ENCODE measurements at regions not wholly inside any gene's neighbourhood (a gene's known extent, or its start where the extent isn't known, plus 50 kb on each side); places are given as distances from the start of the nearest gene placed in this dataset.

DNA sequence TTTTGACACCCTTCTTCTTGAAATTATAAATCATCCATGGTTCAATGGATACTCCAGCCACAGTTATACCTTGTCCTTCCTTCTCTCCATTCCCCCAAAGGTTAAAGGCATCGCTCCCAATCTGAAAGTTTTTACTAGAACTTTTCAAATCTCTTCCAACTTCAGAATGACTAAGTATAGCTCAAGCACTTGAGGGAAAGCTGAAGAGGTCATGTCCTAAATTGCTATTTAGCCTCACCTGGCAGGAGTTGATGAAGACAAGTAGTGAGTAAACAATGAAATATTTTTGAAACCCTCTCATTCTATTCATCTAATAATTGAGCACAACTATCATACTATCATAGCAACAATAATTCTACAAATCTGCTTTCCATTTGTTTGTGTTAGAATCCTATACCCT is 167.8 kb downstream of the HNMT start:
- H3K36me3 Mint-ChIP-seq (ENCODE audit: low read depth) = no peaks in the 10 kb centered on the region

DNA sequence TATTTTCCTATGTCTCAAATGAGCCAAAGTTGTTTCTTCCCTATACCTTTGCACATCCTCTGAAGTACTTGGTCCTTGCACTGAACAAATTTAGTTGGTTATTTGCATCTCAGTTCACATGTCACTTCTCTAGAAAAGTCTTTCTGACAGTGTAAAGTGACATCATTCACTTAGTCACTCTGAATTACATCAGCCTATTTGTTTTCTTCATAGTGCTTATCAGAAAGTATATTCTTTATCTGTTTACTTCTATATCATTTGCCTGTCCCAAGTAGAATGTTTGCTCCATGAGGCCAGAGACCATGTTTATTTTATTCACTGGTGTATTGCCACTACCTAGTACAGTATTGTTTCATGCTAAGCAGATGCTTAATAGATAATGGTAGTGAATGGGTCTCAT is 173.7 kb downstream of the HNMT start:
- no peaks in the 10 kb centered on the region for H3K36me3 Mint-ChIP-seq (ENCODE audit: low read depth)
- H3K9me3 Mint-ChIP-seq = peaks cover 3% of the 10 kb centered on the region
- H3K4me3 Mint-ChIP-seq = no peak overlapping the region
- no peak for DNase-seq
- no peaks in the 10 kb centered on the region for H3K27me3 Mint-ChIP-seq (ENCODE audit: low read depth, poor library complexity)
- H3K27ac Mint-ChIP-seq = no peak overlapping the region
- TF ChIP-seq, protein P1, sequence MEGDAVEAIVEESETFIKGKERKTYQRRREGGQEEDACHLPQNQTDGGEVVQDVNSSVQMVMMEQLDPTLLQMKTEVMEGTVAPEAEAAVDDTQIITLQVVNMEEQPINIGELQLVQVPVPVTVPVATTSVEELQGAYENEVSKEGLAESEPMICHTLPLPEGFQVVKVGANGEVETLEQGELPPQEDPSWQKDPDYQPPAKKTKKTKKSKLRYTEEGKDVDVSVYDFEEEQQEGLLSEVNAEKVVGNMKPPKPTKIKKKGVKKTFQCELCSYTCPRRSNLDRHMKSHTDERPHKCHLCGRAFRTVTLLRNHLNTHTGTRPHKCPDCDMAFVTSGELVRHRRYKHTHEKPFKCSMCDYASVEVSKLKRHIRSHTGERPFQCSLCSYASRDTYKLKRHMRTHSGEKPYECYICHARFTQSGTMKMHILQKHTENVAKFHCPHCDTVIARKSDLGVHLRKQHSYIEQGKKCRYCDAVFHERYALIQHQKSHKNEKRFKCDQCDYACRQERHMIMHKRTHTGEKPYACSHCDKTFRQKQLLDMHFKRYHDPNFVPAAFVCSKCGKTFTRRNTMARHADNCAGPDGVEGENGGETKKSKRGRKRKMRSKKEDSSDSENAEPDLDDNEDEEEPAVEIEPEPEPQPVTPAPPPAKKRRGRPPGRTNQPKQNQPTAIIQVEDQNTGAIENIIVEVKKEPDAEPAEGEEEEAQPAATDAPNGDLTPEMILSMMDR (IDR thresholded peaks at IDR 0.05) = no peak
- H3K4me1 Mint-ChIP-seq = no peaks in the 10 kb centered on the region

More for the DNA sequence above, 167.8 kb downstream of the HNMT start:
- H3K4me1 Mint-ChIP-seq = no peaks in the 10 kb centered on the region
- no peak for DNase-seq
- no peaks in the 10 kb centered on the region for H3K27me3 Mint-ChIP-seq (ENCODE audit: low read depth, poor library complexity)
- no peaks in the 10 kb centered on the region for H3K9me3 Mint-ChIP-seq
- H3K27ac Mint-ChIP-seq = no peak overlapping the region
- TF ChIP-seq, protein P1 (IDR thresholded peaks at IDR 0.05) = no peak
- H3K4me3 Mint-ChIP-seq = no peak overlapping the region

DNA sequence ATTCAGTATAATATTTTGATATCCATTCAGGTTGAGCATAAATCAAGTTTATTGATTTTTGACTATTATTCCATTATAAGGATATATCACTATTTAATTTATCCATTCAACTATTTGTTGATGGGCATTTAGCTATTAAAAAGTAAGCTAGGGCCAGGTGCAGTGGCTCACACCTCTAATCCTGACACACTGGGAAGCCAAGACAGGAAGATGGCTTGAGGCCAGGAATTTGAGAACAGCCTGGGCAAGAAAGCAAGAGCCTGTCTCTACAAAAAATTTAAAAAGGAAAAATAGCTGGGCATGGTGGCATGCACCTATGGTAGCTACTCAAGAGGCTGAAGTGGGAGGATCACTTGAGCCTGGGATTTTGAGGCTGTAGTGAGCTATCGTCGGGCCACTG is 183.5 kb downstream of the HNMT start:
- no peak for DNase-seq
- Mint-ChIP-seq H3K4me1 (no peaks in the 10 kb centered on the region), H3K27ac (no peak overlapping the region), H3K36me3 (ENCODE audit: low read depth) (no peaks in the 10 kb centered on the region), H3K4me3 (no peak overlapping the region), H3K9me3 (no peaks in the 10 kb centered on the region), H3K27me3 (ENCODE audit: low read depth, poor library complexity) (no peaks in the 10 kb centered on the region)
- TF ChIP-seq, protein P1 (IDR thresholded peaks at IDR 0.05) = no peak

DNA sequence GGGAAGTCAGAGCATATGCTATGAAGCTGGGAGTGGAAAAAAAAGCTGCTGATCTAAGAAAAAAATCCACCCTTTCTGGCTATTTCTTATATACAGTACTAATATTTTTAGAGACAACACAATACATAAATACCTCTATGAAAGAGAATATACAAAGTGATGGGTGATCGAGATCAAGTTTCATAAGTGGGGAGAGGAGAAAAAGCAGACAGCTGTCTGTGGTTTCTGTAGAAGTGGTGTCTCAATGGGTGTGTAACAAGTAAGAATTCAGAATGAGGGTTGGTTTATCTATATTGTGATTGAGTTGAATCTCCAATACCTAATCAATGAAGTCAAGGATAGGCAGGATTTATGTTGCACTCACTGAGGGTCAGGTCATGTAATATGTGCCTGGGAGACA is 191.0 kb downstream of the HNMT start:
- Mint-ChIP-seq H3K4me3 (no peak overlapping the region), H3K9me3 (no peaks in the 10 kb centered on the region), H3K27ac (no peak overlapping the region), H3K4me1 (no peaks in the 10 kb centered on the region), H3K27me3 (ENCODE audit: low read depth, poor library complexity) (no peaks in the 10 kb centered on the region), H3K36me3 (ENCODE audit: low read depth) (no peaks in the 10 kb centered on the region)
- TF ChIP-seq, protein P1 (IDR thresholded peaks at IDR 0.05) = no peak
- no peak for DNase-seq

DNA sequence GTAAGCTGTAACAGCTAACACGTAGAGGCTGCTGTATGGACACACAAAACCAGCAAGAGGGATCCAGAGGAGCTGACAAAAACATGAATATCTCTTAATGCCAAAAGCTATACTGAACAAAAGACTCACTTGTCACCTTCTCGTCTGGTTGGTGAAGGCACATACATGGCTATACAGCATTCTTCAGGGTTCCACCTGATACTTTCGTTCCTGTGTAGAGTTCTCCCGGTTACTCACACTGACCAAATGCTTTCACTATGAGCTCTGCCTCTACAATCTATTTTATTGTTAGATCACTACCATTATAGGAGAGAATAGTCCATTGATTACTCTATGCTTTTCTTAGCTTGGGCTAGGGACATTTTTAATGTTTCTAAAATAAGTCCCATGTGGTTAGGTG is 193.1 kb downstream of the HNMT start:
- H3K9me3 Mint-ChIP-seq = no peaks in the 10 kb centered on the region
- no peak overlapping the region for H3K27ac Mint-ChIP-seq
- no peaks in the 10 kb centered on the region for H3K27me3 Mint-ChIP-seq (ENCODE audit: low read depth, poor library complexity)
- no peak overlapping the region for H3K4me3 Mint-ChIP-seq
- no peak for DNase-seq
- no peaks in the 10 kb centered on the region for H3K36me3 Mint-ChIP-seq (ENCODE audit: low read depth)
- TF ChIP-seq, protein P1 (IDR thresholded peaks at IDR 0.05) = no peak
- H3K4me1 Mint-ChIP-seq = no peaks in the 10 kb centered on the region

DNA sequence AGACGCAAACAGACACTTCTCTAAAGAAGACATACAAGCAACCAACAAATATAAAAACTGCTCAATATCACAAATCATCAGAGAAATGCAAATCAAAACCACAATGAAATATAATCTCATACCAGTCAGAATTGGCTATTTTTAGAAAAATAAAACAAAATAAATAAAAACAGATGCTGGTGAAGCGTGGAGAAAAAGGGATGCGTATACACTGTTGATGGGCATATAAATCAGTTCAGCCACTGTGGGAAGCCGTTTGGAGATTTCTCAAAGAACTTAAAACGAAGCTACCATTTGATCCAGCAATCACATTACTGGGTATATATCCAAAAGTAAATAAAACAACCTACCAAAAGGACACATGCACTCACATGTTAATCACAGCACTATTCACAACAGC is 206.2 kb downstream of the HNMT start:
- no peaks in the 10 kb centered on the region for H3K36me3 Mint-ChIP-seq (ENCODE audit: low read depth)
- peaks cover 23% of the 10 kb centered on the region for H3K9me3 Mint-ChIP-seq
- no peaks in the 10 kb centered on the region for H3K27me3 Mint-ChIP-seq (ENCODE audit: low read depth, poor library complexity)
- H3K4me1 Mint-ChIP-seq = no peaks in the 10 kb centered on the region
- no peak for DNase-seq
- TF ChIP-seq, protein P1 (IDR thresholded peaks at IDR 0.05) = no peak
- H3K4me3 Mint-ChIP-seq = no peak overlapping the region
- H3K27ac Mint-ChIP-seq = no peak overlapping the region

All from nephron progenitor cell (in vitro differentiated cells).